Fibroblast of mammary gland (primary cell): ENCODE measurements at regions not wholly inside any gene's neighbourhood (a gene's known extent, or its start where the extent isn't known, plus 50 kb on each side); places are given as distances from the start of the nearest gene placed in this dataset.

Source experiments
- DNase-seq: peaks from one replicate; pipeline ENCODE4 v3.0.0-alpha.2; 2010; ENCODE audit warnings: low read depth
- H3K4me3 ChIP-seq: 2 replicates; pipeline ENCODE4 v1.5.1; 2011; ENCODE audit warnings: low read depth, mild to moderate bottlenecking, low read length, moderate library complexity; ENCODE audit not compliant: control insufficient read depth
- CTCF ChIP-seq: conservative IDR thresholded peaks from 2 replicates; pipeline ENCODE4 v1.5.1; 2011; ENCODE audit warnings: low read depth, low read length, inconsistent platforms; ENCODE audit not compliant: control insufficient read depth, insufficient read depth

- TF ChIP-seq CTCF: no peak
- no peak for DNase-seq
Measured at GRCh38 chr11:25587496-25587895, 744.4 kb upstream of the ANO3 start.

DNA sequence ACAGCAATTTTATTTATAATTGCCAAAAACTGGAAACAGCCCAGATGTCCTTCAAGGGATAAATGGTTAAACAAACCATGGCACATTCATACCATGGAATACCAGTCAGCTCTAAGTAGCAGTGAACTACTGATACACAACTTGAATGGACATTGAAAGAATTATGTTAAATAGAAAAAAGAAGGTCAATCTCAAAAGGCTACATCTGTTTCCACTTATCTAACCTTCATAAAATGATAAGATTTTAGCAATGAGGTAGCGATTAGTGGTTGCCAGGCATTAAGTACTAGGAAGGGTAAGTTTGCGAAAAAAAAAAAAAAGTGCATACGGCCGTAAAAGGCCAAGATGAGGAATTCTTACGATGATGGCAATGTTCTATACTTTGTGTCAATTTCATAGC is 738.7 kb upstream of the ANO3 start:
- no peak overlapping the region for H3K4me3 ChIP-seq
- no peak for DNase-seq
- TF ChIP-seq CTCF: no peak

More at GRCh38 chr11:25587496-25587895, 744.4 kb upstream of the ANO3 start:
- H3K4me3 ChIP-seq: no peak overlapping the region

- TF ChIP-seq CTCF: no peak
- H3K4me3 ChIP-seq: no peak overlapping the region
- no peak for DNase-seq
Measured at GRCh38 chr11:25596701-25597100, 735.2 kb upstream of the ANO3 start.

- DNase-seq: no peak
- no peak for TF ChIP-seq CTCF
- H3K4me3 ChIP-seq: no peak overlapping the region
Measured at GRCh38 chr11:25597696-25598095, 734.2 kb upstream of the ANO3 start.

GRCh38 chr11:25602149-25602548 is 729.8 kb upstream of the ANO3 start:
- TF ChIP-seq CTCF: no peak
- DNase-seq: no peak
- H3K4me3 ChIP-seq: no peak overlapping the region

GRCh38 chr11:25602959-25603358 is 729.0 kb upstream of the ANO3 start:
- no peak for TF ChIP-seq CTCF

GRCh38 chr11:25612806-25613205 is 719.1 kb upstream of the ANO3 start:
- DNase-seq: no peak
- H3K4me3 ChIP-seq: no peak overlapping the region
- no peak for TF ChIP-seq CTCF

More at GRCh38 chr11:25602959-25603358, 729.0 kb upstream of the ANO3 start:
- no peak for DNase-seq
- no peak overlapping the region for H3K4me3 ChIP-seq
